Fibroblast of lung (primary cell): ENCODE measurements at regions not wholly inside any gene's neighbourhood (a gene's known extent, or its start where the extent isn't known, plus 50 kb on each side); places are given as distances from the start of the nearest gene placed in this dataset.

ENCODE experiments used
- CTCF ChIP-seq, 2 donors: IDR thresholded peaks in 1 of 2; conservative IDR thresholded peaks in 1 of 2; 1 replicate in 1 of 2; 2 replicates in 1 of 2; pipeline ENCODE4 v1.5.1; 2011 to 2012; ENCODE audit warnings: low read length in 2 of 2, control low read depth in 1 of 2, inconsistent platforms in 1 of 2, low read depth in 1 of 2, mild to moderate bottlenecking in 1 of 2
- EZH2 ChIP-seq: IDR thresholded peaks from 2 replicates; pipeline ENCODE4 v1.5.1; 2012; ENCODE audit warnings: low read length, control low read depth, mild to moderate bottlenecking; ENCODE audit errors: missing control alignments

- TF ChIP-seq EZH2: no peak
- TF ChIP-seq CTCF (conservative IDR thresholded peaks at IDR 0.05 in 1 of 2, IDR thresholded peaks at IDR 0.05 in 1 of 2; ENCODE audit: low read depth in 1 of 2, low read length in 2 of 2): no peak
These were observed 62.6 kb upstream of the ST6GAL2 start for GRCh38 chr2:106948540-106948939.
